Calu3 (cell line): ENCODE measurements at regions not wholly inside any gene's neighbourhood (a gene's known extent, or its start where the extent isn't known, plus 50 kb on each side); places are given as distances from the start of the nearest gene placed in this dataset.

Source experiments
- BruUV-seq: library from RNA; stranded (reverse); fragments of 400-500 nt; replicated peaks from 2 replicates; lab custom pipeline; 2021; lab: Mats Ljungman, UMichigan
- CTCF ChIA-PET: fragments of 300-600 bp; sonication (Branson Sonifier 250); formaldehyde crosslinking; loops from one replicate; lab custom pipeline; 2022; ENCODE audit warnings: antibody characterized with exemption; lab: Charles Lee
- DNase-seq: peaks from one replicate; pipeline ENCODE4 v3.0.0; 2022
- H3K27ac Mint-ChIP-seq: one replicate; pipeline ENCODE4 v1.8.0; 2022; ENCODE audit warnings: mixed read lengths; ENCODE audit not compliant: unreplicated experiment
- H3K27me3 Mint-ChIP-seq: one replicate; pipeline ENCODE4 v1.8.0; 2022; ENCODE audit warnings: mixed read lengths; ENCODE audit not compliant: unreplicated experiment
- H3K36me3 Mint-ChIP-seq: one replicate; pipeline ENCODE4 v1.8.0; 2022; ENCODE audit warnings: mild to moderate bottlenecking, moderate library complexity, mixed read lengths; ENCODE audit not compliant: insufficient read depth, unreplicated experiment
- H3K4me1 Mint-ChIP-seq: one replicate; pipeline ENCODE4 v1.8.0; 2022; ENCODE audit warnings: mild to moderate bottlenecking, low read depth, mixed read lengths; ENCODE audit not compliant: unreplicated experiment
- H3K4me3 Mint-ChIP-seq: one replicate; pipeline ENCODE4 v1.8.0; 2022; ENCODE audit warnings: mild to moderate bottlenecking, low read depth, moderate library complexity, mixed read lengths; ENCODE audit not compliant: unreplicated experiment
- H3K9me3 Mint-ChIP-seq: one replicate; pipeline ENCODE4 v1.8.0; 2022; ENCODE audit warnings: low read depth, mixed read lengths; ENCODE audit not compliant: unreplicated experiment
- CTCF ChIP-seq: fragments of 200-600 bp; IDR thresholded peaks from one replicate; pipeline ENCODE4 v1.8.0; 2022; ENCODE audit warnings: antibody characterized with exemption; ENCODE audit not compliant: unreplicated experiment
- intact Hi-C: fragments of 100-400 bp; cut with micrococcal nuclease; formaldehyde crosslinking; loops from one replicate; pipeline ENCODE4 v1.10.0; 2022; ENCODE audit not compliant: unreplicated experiment

- Mint-ChIP-seq H3K4me3 (no peak overlapping the region), H3K36me3 (no peaks in the 10 kb centered on the region), H3K27ac (no peak overlapping the region), H3K9me3 (peaks cover 12% of the 10 kb centered on the region), H3K4me1 (no peaks in the 10 kb centered on the region), H3K27me3 (no peaks in the 10 kb centered on the region)
- intact Hi-C loops, result no loop called here
- no peak for TF ChIP-seq CTCF
- BruUV-seq, result no TSS peak
- DNase-seq, result no peak
- CTCF ChIA-PET, result no interaction called here
Measured at GRCh38 chr2:83280391-83280790, 1178.7 kb downstream of the SUCLG1 start.

GRCh38 chr2:83273322-83273721 is 1185.8 kb downstream of the SUCLG1 start:
- Mint-ChIP-seq H3K27ac (no peak overlapping the region), H3K9me3 (peaks cover 6% of the 10 kb centered on the region), H3K36me3 (no peaks in the 10 kb centered on the region), H3K4me3 (no peak overlapping the region), H3K27me3 (no peaks in the 10 kb centered on the region), H3K4me1 (no peaks in the 10 kb centered on the region)
- BruUV-seq, result no TSS peak
- CTCF ChIA-PET, result no interaction called here
- no peak for TF ChIP-seq CTCF
- DNase-seq, result no peak
- intact Hi-C loops, result no loop called here

- no peak for TF ChIP-seq CTCF
- Mint-ChIP-seq H3K9me3 (peaks cover 18% of the 10 kb centered on the region), H3K27me3 (no peaks in the 10 kb centered on the region), H3K27ac (no peak overlapping the region), H3K4me1 (no peaks in the 10 kb centered on the region), H3K36me3 (no peaks in the 10 kb centered on the region), H3K4me3 (no peak overlapping the region)
- DNase-seq, result no peak
- CTCF ChIA-PET, result no interaction called here
- no TSS peak for BruUV-seq
- intact Hi-C loops, result no loop called here
Measured at GRCh38 chr2:83261591-83262136, 1197.4 kb downstream of the SUCLG1 start.

GRCh38 chr2:83253848-83254247 is 1205.2 kb downstream of the SUCLG1 start:
- no peak for TF ChIP-seq CTCF
- H3K27me3 Mint-ChIP-seq, result no peaks in the 10 kb centered on the region
- peaks cover 11% of the 10 kb centered on the region for H3K9me3 Mint-ChIP-seq
- H3K36me3 Mint-ChIP-seq, result no peaks in the 10 kb centered on the region
- no peak for DNase-seq
- no peaks in the 10 kb centered on the region for H3K4me1 Mint-ChIP-seq
- H3K27ac Mint-ChIP-seq, result no peak overlapping the region
- H3K4me3 Mint-ChIP-seq, result no peak overlapping the region
- CTCF ChIA-PET, result no interaction called here
- no TSS peak for BruUV-seq
- intact Hi-C loops, result no loop called here
